ENCODE measurements at regions not wholly inside any gene's neighbourhood (a gene's known extent, or its start where the extent isn't known, plus 50 kb on each side); places are given as distances from the start of the nearest gene placed in this dataset.

DNA sequence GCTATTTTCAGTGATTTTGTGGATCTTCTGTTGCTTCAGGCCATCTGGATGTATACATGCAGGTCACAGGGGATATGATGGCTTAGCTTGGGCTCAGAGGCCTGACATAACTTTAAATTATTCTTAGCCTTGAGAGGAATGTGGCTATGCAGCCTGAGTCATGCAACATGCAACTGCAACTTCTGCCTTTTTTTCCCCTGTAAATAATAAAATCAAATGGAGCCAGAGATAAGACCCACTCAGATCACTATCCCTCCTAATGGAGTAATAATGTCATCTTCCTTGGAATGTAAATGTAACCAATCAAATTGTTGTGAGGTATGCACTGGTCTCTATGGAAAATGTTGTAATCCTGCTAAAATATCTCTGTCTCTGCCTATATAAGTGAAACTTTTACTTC is 54.9 kb downstream of the MAGEB17 start:
- no peak for DNase-seq
- no peaks in the 10 kb centered on the region for H3K27me3 ChIP-seq
- H3K4me1 ChIP-seq: no peaks in the 10 kb centered on the region
- no peaks in the 10 kb centered on the region for H3K36me3 ChIP-seq
- no peak overlapping the region for H3K27ac ChIP-seq
- H3K4me3 ChIP-seq: no peak overlapping the region
- TF ChIP-seq, protein P1, sequence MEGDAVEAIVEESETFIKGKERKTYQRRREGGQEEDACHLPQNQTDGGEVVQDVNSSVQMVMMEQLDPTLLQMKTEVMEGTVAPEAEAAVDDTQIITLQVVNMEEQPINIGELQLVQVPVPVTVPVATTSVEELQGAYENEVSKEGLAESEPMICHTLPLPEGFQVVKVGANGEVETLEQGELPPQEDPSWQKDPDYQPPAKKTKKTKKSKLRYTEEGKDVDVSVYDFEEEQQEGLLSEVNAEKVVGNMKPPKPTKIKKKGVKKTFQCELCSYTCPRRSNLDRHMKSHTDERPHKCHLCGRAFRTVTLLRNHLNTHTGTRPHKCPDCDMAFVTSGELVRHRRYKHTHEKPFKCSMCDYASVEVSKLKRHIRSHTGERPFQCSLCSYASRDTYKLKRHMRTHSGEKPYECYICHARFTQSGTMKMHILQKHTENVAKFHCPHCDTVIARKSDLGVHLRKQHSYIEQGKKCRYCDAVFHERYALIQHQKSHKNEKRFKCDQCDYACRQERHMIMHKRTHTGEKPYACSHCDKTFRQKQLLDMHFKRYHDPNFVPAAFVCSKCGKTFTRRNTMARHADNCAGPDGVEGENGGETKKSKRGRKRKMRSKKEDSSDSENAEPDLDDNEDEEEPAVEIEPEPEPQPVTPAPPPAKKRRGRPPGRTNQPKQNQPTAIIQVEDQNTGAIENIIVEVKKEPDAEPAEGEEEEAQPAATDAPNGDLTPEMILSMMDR (IDR thresholded peaks at IDR 0.05): no peak
- TF ChIP-seq POLR2A (IDR thresholded peaks at IDR 0.05): no peak
- peaks cover 0 to 9% (median 0%) of the 10 kb centered on the region in 4 donors for H3K9me3 ChIP-seq

DNA sequence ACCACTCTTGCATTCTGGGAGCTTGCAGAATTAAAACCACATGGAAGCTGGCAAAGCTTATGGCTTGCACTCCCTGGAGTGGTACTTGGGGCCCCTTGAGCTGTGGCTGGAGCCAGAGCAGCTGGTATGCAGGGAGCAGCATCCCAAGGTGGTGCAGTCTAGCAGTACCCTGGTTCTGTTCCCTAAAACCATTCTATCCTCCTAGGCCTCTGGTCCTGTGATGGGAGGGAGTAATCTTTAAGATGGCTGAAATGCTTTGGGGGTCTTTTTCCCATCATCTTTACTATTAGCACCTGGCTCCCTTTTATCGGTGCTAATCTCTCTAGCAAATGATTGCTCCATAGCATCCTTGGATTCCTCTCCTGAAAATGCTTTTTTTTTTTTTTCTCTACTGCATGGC is 56.1 kb downstream of the MAGEB17 start:
- no peaks in the 10 kb centered on the region for H3K36me3 ChIP-seq
- TF ChIP-seq POLR2A (IDR thresholded peaks at IDR 0.05): no peak
- TF ChIP-seq, protein P1 (IDR thresholded peaks at IDR 0.05): no peak
- no peaks in the 10 kb centered on the region for H3K27me3 ChIP-seq
- H3K9me3 ChIP-seq: peaks cover 0 to 9% (median 0%) of the 10 kb centered on the region in 4 donors
- H3K4me3 ChIP-seq: no peak overlapping the region
- no peak for DNase-seq
- no peaks in the 10 kb centered on the region for H3K4me1 ChIP-seq
- no peak overlapping the region for H3K27ac ChIP-seq

DNA sequence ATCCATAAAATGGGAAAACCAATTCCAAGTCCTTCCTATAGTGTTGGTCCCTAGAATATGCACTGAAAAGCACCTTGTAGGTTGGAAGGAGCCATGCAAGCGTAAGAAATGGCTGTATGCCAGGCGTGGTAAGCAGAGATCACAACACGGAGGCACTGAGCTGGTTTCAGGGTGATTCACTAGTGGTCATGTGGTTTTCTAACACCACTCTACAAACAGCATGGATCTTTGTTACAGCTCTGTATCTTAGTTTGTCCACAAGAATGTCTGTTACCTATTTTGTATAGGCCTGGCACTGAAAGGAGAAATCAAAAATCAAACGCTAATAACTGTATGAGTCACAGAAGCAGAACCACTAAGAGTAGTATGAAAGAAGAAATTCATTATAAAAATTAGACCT is 71.9 kb downstream of the MAGEB17 start:
- DNase-seq: no peak
- H3K27ac ChIP-seq: no peak overlapping the region
- H3K36me3 ChIP-seq: no peaks in the 10 kb centered on the region
- H3K4me3 ChIP-seq: no peak overlapping the region
- H3K4me1 ChIP-seq: no peaks in the 10 kb centered on the region
- H3K9me3 ChIP-seq: no peaks in the 10 kb centered on the region
- no peaks in the 10 kb centered on the region for H3K27me3 ChIP-seq
- no peak for TF ChIP-seq POLR2A (IDR thresholded peaks at IDR 0.05)
- TF ChIP-seq, protein P1 (IDR thresholded peaks at IDR 0.05): no peak

DNA sequence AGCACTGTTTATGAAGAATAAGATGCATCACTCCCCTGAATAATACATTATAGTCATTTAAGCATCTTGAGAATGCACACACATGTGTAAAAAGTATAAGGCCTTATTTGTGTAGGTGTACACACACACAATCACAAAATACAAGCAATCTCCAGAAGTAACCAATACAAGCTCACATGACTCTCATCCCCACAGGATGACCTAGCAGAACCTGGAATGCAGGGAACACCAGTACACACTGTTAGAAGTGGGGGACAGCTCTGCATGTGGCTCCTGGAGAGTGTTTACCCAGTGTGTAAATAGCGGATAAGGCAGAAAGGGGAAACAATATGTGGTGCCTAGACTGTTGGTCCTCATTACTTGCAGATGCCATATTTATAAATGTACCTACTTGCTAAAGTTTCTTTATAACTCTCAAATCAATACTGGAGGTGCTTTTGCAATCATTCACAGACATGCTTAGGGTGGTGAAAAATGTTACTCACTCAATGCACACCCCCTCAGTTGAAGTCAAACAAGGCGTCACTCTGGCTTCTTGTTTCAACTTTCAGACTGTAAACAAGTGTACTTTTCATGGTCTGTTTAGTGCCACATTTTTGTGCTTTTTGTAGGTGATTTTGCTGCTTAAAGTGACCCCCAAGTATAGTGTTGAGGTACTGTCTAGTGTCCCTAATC is 73.1 kb downstream of the MAGEB17 start:
- no peak for DNase-seq
- Histone ChIP-seq H3K4me3 (no peak overlapping the region), H3K9me3 (no peaks in the 10 kb centered on the region), H3K27ac (no peak overlapping the region), H3K36me3 (no peaks in the 10 kb centered on the region), H3K27me3 (no peaks in the 10 kb centered on the region), H3K4me1 (no peaks in the 10 kb centered on the region)
- TF ChIP-seq, protein P1 (IDR thresholded peaks at IDR 0.05): no peak
- TF ChIP-seq POLR2A (IDR thresholded peaks at IDR 0.05): no peak

DNA sequence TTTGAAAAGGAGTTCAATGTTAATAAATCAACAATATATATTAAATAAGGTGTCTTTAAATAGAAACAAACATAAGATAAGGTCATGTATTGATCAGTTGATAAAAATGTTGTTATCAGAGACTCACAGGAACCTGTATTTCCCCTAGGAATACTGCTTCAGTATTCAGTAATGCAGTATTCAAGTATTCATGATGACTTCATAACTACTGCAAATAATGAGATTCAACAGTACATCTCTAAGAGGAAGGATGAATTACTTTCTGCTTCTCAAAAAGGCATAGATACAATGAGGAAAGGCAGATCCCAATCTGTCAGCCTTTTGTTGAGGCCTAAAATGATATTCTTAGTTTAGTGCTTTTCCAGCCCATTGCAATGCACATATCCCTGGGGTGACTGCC is 73.7 kb downstream of the MAGEB17 start:
- TF ChIP-seq POLR2A (IDR thresholded peaks at IDR 0.05): no peak
- no peaks in the 10 kb centered on the region for H3K27me3 ChIP-seq
- no peaks in the 10 kb centered on the region for H3K36me3 ChIP-seq
- no peak for DNase-seq
- no peaks in the 10 kb centered on the region for H3K9me3 ChIP-seq
- no peak overlapping the region for H3K27ac ChIP-seq
- H3K4me1 ChIP-seq: no peaks in the 10 kb centered on the region
- H3K4me3 ChIP-seq: no peak overlapping the region

DNA sequence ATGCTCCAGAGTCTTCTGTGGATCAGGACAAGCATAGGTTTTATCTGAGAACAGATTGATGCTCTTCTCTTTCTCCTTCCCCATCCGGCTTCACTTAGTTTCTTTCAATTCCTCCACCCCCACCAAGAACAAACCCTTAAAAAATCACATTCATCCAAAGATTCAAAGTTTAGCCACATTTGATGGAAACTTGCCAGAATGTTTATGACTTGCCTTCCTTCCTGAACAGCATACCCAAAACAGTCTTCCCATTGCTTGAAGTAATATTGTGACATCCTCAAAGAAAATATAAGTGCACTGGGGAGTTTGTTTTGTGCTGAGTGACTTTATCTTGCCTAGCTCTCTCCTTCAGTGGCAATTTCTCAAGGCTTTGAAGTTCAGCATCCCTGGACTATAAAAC is 83.0 kb downstream of the MAGEB17 start:
- no peak overlapping the region for H3K27ac ChIP-seq
- no peaks in the 10 kb centered on the region for H3K4me1 ChIP-seq
- DNase-seq: no peak
- no peaks in the 10 kb centered on the region for H3K27me3 ChIP-seq
- TF ChIP-seq, protein P1 (IDR thresholded peaks at IDR 0.05): no peak
- TF ChIP-seq POLR2A (IDR thresholded peaks at IDR 0.05): no peak
- no peak overlapping the region for H3K4me3 ChIP-seq
- H3K36me3 ChIP-seq: no peaks in the 10 kb centered on the region
- H3K9me3 ChIP-seq: no peaks in the 10 kb centered on the region

All from Peyer's patch (tissue), 4 donors.